Hematopoietic multipotent progenitor cell (in vitro differentiated cells): ENCODE measurements at regions not wholly inside any gene's neighbourhood (a gene's known extent, or its start where the extent isn't known, plus 50 kb on each side); places are given as distances from the start of the nearest gene placed in this dataset.
A peak's percentile ranks its signal among the peaks of the same experiment; 100 is the strongest.

Source experiments
- DNase-seq, 3 donors: peaks; one replicate each; pipeline ENCODE4 v3.0.0-alpha.2; 2011 to 2015; ENCODE audit warnings: low read depth in 2 of 3, low spot score in 2 of 3

DNA sequence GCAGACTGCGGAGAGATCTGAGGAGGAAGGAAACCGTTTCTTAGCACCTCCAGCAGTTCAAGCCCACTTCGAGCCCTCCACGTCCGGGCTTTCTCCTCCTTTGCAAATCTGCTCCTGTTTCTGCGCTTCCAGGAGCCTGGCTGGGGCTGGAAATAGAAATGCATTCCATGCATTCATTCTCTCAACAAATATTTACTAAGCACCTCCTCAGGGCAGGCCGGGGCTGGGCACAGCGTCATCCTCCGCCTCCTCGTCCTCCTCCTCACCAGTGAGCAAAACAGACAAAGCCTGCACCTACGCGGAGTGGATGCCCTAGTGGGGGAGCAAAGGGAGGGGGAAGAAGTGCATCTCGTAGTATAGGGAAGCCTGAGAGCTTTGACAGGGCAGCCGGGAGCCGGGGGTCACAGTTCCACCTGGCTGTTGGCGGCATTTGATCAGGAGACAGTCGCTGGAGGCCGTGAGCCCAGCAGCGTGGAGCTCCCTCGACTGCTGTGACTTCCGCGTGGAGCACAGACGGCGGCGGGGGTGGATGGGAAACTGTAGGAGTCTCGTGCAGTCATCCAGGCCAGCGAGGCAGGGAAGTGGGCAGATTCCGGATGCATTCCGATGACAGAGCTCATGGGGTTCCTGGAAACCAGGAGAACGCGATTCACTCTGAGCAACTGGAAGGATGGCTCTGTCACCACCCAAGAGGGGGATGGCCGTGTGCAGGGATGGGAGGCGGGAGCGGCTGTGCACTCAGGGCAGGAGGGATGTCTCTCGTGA lies 93.5 kb downstream of the SIK1 start:
- DNase-seq = peak in 1 of 3 donors; percentile 18

GRCh38 chr21:43332861-43333297 lies 94.1 kb downstream of the SIK1 start:
- no peak for DNase-seq

DNA sequence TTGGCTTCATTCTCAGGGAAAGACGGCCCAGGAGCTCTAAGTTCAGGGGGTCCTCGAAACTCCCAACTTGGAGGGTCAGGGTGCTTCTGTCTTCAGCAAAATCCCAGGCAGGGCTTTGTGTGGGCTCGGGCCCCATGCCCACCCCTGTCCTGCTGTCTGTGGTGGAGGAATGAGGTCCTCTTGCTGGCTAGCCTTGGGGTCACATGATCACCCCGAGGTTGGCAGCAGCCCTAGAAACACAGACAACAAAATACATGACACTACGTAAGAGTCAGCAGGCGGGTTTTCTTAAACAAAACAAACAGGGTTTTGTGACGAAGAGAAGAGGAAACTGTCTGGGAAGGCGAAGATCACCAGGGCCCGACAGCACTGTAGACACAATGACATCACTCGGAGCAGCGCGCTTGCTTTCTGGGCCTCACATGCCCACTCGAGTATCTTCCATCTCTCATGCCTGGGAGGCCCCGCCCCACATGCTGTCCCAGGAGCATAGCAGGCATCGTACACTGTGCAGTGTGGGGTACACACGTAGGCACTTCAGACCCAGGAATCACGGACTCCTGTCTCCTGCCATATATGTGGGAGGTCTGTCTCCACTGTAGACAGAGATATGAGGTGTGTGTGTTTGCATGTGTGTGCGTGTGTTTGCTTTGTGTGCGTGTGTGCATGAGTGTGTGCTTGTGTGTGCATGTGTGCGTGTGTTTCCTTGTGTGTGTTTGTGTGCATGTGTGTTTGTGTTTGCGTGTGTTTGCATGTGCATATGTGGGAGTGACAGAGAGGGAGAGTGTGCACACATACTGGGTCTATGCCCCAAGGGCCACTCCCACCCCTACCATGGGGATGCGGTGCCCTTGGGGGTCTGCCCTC lies 94.7 kb downstream of the SIK1 start:
- DNase-seq = peak in 1 of 3 donors; percentile 56

- DNase-seq = no peak
Measured at GRCh38 chr21:43331111-43331961, 95.6 kb downstream of the SIK1 start.

DNA sequence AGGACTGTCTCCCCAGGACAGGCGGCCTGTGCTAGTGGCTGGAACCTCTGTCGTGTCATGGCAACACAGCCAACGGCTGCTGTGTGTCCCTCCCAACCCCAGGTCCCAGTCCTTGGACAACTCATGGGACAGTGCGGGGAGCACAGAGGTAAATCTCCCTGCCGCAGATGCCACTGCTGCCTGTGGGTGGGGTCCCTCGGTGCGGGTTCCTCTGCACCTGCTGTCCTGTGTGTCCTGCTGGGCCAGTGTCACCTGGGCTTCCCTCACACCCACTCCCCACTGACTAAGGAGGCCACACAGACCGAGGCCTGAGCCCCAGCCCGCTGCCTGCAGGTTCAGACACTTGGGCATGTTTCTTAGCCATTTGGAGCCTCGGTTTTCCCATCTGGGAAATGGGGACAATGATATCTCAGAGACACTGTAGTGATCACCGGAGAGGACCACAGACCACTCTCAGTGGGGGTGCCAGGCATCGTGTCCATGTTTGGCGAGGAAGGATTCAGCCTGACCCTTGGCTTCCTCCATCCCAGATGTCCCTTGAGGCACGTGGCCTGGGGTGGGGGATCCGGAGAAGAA lies 96.5 kb downstream of the SIK1 start:
- DNase-seq = no peak

- no peak for DNase-seq
Measured at GRCh38 chr21:43329711-43330269, 97.1 kb downstream of the SIK1 start.

GRCh38 chr21:43328958-43329691 lies 97.8 kb downstream of the SIK1 start:
- no peak for DNase-seq

- DNase-seq = no peak
Measured at GRCh38 chr21:43328185-43328957, 98.6 kb downstream of the SIK1 start.

GRCh38 chr21:43325968-43326715 lies 100.8 kb downstream of the SIK1 start:
- peak in 2 of 3 donors; percentile 61 to 88 for DNase-seq

DNA sequence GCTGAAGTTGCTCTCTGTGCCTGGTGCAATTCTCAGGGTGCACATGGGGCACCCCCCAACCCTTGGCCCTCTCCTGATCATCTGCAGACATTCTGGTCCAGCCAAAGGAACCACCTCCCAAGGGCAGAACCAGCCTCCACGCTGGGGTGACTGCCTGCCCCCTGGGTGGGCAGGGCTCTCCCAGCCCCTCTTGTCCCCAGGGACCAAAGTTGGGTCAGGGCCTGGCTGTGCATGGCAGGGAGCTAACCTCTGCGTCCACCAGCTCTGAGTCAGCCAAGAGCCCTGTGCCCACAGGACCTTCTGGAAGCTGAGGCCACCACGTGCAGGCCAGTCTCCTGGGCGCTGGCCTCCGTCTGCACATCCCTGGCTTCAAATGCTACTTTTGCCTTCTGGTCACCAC lies 101.9 kb downstream of the SIK1 start:
- DNase-seq = no peak

- DNase-seq = no peak
Measured at GRCh38 chr21:43324596-43324995, 102.3 kb downstream of the SIK1 start.

GRCh38 chr21:43323244-43324005 lies 103.5 kb downstream of the SIK1 start:
- no peak for DNase-seq

GRCh38 chr21:43322805-43323204 lies 104.1 kb downstream of the SIK1 start:
- DNase-seq = no peak

DNA sequence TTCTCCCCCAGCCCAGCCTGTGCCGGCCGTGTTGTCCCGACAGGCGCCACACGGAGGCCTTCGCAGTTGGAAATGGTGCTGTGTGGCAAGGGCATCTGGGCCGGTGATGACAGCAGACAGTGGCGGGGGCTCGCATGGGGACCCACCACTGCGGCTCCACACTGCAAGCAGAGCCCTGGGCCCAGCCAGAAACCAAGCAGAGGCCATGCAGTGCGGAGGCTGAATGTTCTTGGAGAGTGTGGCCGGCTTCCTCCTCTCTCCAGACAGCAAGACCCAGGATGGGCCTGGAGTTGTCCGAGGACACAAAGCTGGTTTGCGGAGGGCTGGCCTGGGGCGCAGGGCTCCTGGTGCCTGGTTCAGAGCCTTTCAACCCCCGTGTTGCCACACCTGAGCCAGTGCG lies 104.6 kb downstream of the SIK1 start:
- no peak for DNase-seq

DNA sequence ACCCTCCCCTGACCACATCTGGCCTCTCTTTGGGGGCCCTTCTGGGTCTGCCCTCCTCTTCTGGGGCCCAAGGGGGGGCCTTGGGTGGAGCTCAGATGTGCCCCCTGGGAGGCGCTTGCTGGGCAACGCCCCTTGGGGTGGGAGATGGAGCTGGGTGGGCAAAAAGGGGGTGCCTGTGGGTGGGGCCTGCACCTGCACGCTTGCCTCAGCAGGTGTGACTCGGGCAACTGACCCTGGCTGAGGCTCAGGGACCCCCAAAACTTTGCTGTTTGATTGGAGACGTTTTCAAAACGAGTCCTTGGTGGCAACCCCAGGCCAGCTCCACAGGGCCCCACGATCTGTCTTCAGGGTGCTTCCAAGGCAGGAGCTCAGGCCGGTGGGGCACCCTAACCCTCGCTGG lies 105.3 kb downstream of the SIK1 start:
- DNase-seq = no peak

DNA sequence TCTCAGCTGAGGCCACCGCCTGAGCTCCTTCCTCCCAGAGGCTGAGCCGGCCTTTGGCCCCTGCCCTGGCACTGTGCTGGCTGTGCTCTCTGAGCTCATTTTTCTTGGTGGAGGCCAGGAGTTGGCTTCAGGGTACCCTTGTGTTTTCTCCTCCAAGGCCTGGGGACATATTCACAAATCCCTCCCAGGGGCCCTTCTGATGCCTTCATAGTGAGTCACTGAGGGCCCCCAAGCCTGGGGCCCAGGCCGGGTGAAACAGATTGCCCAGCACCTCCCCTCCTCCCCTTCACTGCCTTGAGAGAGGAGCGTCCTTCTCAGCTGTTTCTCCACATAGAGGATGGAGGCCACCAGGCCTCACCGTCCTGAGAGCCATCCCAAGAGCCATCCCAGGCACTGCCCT lies 105.8 kb downstream of the SIK1 start:
- no peak for DNase-seq

- DNase-seq = no peak
Measured at GRCh38 chr21:43320526-43320925, 106.4 kb downstream of the SIK1 start.
